Thyroid gland (tissue), 4 donors: ENCODE measurements at regions not wholly inside any gene's neighbourhood (a gene's known extent, or its start where the extent isn't known, plus 50 kb on each side); places are given as distances from the start of the nearest gene placed in this dataset.

Experiments used
- CTCF ChIP-seq, 6 experiments: fragments of 200-600 bp in 3 of 6; fragments of 450-650 bp in 3 of 6; sonication (generic) in 3 of 6; IDR thresholded peaks; one replicate each; pipeline ENCODE4 v1.5.1; 2016 to 2019; ENCODE audit warnings: antibody characterized with exemption in 6 of 6, mild to moderate bottlenecking in 2 of 6, inconsistent platforms in 1 of 6, moderate library complexity in 1 of 6
- POLR2A ChIP-seq, 2 donors: fragments of 450-650 bp; IDR thresholded peaks; one replicate each; pipeline ENCODE4 v1.6.1; 2017; ENCODE audit warnings: antibody characterized with exemption in 2 of 2, mild to moderate bottlenecking in 2 of 2, moderate library complexity in 1 of 2

- TF ChIP-seq CTCF (IDR thresholded peaks at IDR 0.05): no peak
- no peak for TF ChIP-seq POLR2A (IDR thresholded peaks at IDR 0.05)
Measured at GRCh38 chr21:31813862-31814261, 59.0 kb upstream of the HUNK start.
